Mesenchymal stem cell (in vitro differentiated cells and primary cell): ENCODE measurements at regions not wholly inside any gene's neighbourhood (a gene's known extent, or its start where the extent isn't known, plus 50 kb on each side); places are given as distances from the start of the nearest gene placed in this dataset.

ENCODE experiments used
- DNase-seq: peaks from one replicate; pipeline ENCODE4 v3.0.0-alpha.2; 2013
- H2AFZ ChIP-seq: one replicate; pipeline ENCODE4 v1.6.1; 2013; ENCODE audit warnings: low read depth, mild to moderate bottlenecking, control low read depth, inconsistent platforms, low read length, moderate library complexity
- H2AK5ac ChIP-seq: 2 replicates; pipeline ENCODE4 v1.6.1; 2013; ENCODE audit warnings: low read length, moderate library complexity, mild to moderate bottlenecking, inconsistent platforms; ENCODE audit not compliant: severe bottlenecking
- H2BK120ac ChIP-seq: one replicate; pipeline ENCODE4 v1.6.1; 2013; ENCODE audit warnings: low read depth, mild to moderate bottlenecking, inconsistent platforms, low read length, moderate library complexity
- H2BK12ac ChIP-seq, 2 experiments: one replicate each; pipeline ENCODE4 v1.6.1; 2013; ENCODE audit warnings: inconsistent platforms in 2 of 2, low read length in 2 of 2, mild to moderate bottlenecking in 2 of 2, moderate library complexity in 2 of 2, control low read depth in 1 of 2
- H2BK15ac ChIP-seq: one replicate; pipeline ENCODE4 v1.6.1; 2013; ENCODE audit warnings: mild to moderate bottlenecking, low read depth, inconsistent platforms; ENCODE audit not compliant: poor library complexity, severe bottlenecking
- H2BK5ac ChIP-seq: 2 replicates; pipeline ENCODE4 v1.6.1; 2013; ENCODE audit warnings: low read depth, mild to moderate bottlenecking, low read length, control low read depth, inconsistent platforms; ENCODE audit not compliant: poor library complexity, severe bottlenecking
- H3K14ac ChIP-seq, 2 experiments: one replicate each; pipeline ENCODE4 v1.6.1; 2013; ENCODE audit warnings: inconsistent platforms in 2 of 2, low read length in 2 of 2, control low read depth in 1 of 2, mild to moderate bottlenecking in 1 of 2, moderate library complexity in 1 of 2
- H3K18ac ChIP-seq, 2 experiments: one replicate each; pipeline ENCODE4 v1.6.1; 2013; ENCODE audit warnings: inconsistent platforms in 2 of 2, low read length in 2 of 2, control low read depth in 1 of 2, low read depth in 1 of 2, mild to moderate bottlenecking in 1 of 2
- H3K23ac ChIP-seq, 2 experiments: one replicate each; pipeline ENCODE4 v1.6.1; 2013; ENCODE audit warnings: inconsistent platforms in 2 of 2, low read length in 2 of 2, mild to moderate bottlenecking in 2 of 2, moderate library complexity in 2 of 2, control low read depth in 1 of 2
- H3K27ac ChIP-seq: 2 replicates; pipeline ENCODE4 v1.5.1; 2013; ENCODE audit warnings: mild to moderate bottlenecking, moderate library complexity, low read length, control low read depth, inconsistent platforms; ENCODE audit not compliant: poor library complexity, severe bottlenecking
- H3K27me3 ChIP-seq, 2 experiments: 2 replicates each; pipeline versions ENCODE4 v1.6.1 to v1.7.0; 2013; ENCODE audit warnings: low read length in 2 of 2, mild to moderate bottlenecking in 2 of 2, moderate library complexity in 2 of 2, control low read depth in 1 of 2, inconsistent platforms in 1 of 2; ENCODE audit not compliant: control insufficient read depth in 1 of 2, insufficient read depth in 1 of 2
- H3K36me3 ChIP-seq, 2 experiments: 2 replicates each; pipeline versions ENCODE4 v1.6.1 to v1.7.0; 2013; ENCODE audit warnings: low read length in 2 of 2, control low read depth in 1 of 2, inconsistent platforms in 1 of 2, low read depth in 1 of 2, mild to moderate bottlenecking in 1 of 2; ENCODE audit not compliant: insufficient read depth in 2 of 2, control insufficient read depth in 1 of 2
- H3K4ac ChIP-seq, 2 experiments: one replicate each; pipeline ENCODE4 v1.6.1; 2013; ENCODE audit warnings: inconsistent platforms in 2 of 2, low read length in 2 of 2, mild to moderate bottlenecking in 2 of 2, moderate library complexity in 2 of 2, control low read depth in 1 of 2, low read depth in 1 of 2
- H3K4me1 ChIP-seq: 2 replicates; pipeline ENCODE4 v1.6.1; 2013; ENCODE audit warnings: low read depth, low read length, control low read depth; ENCODE audit not compliant: control insufficient read depth, insufficient read depth
- H3K4me2 ChIP-seq: 2 replicates; pipeline ENCODE4 v1.6.1; 2013; ENCODE audit warnings: low read length, mild to moderate bottlenecking, inconsistent platforms; ENCODE audit not compliant: poor library complexity, severe bottlenecking
- H3K4me3 ChIP-seq, 2 experiments: 2 replicates each; pipeline versions ENCODE4 v1.5.1 to v1.7.0; 2013; ENCODE audit warnings: low read length in 2 of 2, mild to moderate bottlenecking in 2 of 2, control low read depth in 1 of 2, low read depth in 1 of 2; ENCODE audit not compliant: insufficient read depth in 1 of 2
- H3K79me1 ChIP-seq: replicated peaks from 2 replicates; pipeline ENCODE4 v1.6.1; 2013; ENCODE audit warnings: mild to moderate bottlenecking, control low read depth, low read length, inconsistent platforms; ENCODE audit not compliant: poor library complexity, severe bottlenecking
- H3K9ac ChIP-seq: 2 replicates; pipeline ENCODE4 v1.7.0; 2013; ENCODE audit warnings: mild to moderate bottlenecking, low read length, moderate library complexity
- H3K9me3 ChIP-seq: 2 replicates; pipeline ENCODE4 v1.7.0; 2013; ENCODE audit warnings: mild to moderate bottlenecking, low read length; ENCODE audit not compliant: control insufficient read depth
- H4K8ac ChIP-seq: one replicate; pipeline ENCODE4 v1.6.1; 2013; ENCODE audit warnings: inconsistent platforms, mild to moderate bottlenecking, low read length, moderate library complexity
- H4K91ac ChIP-seq: one replicate; pipeline ENCODE4 v1.6.1; 2013; ENCODE audit warnings: mild to moderate bottlenecking, low read length, inconsistent platforms
- WGBS: methylation state at CpG from one replicate; pipeline ENCODE4 v1.1.7; 2013; ENCODE audit warnings: mixed read lengths; 5-methylcytosine and 5-hydroxymethylcytosine counted together

- no peak overlapping the region for H2BK5ac ChIP-seq
- H3K4me1 ChIP-seq, result no peaks in the 10 kb centered on the region
- no peak overlapping the region for H2BK120ac ChIP-seq
- H3K18ac ChIP-seq, result no peak overlapping the region
- no peak overlapping the region for H3K14ac ChIP-seq
- no peak overlapping the region for H3K4me3 ChIP-seq
- H3K27ac ChIP-seq, result no peak overlapping the region
- H3K9ac ChIP-seq, result no peak overlapping the region
- H2AFZ ChIP-seq, result no peak overlapping the region
- H3K27me3 ChIP-seq, result peaks cover 0 to 49% of the 10 kb centered on the region in 2 experiments
- no peak overlapping the region for H3K4me2 ChIP-seq
- no peak overlapping the region for H3K23ac ChIP-seq
- no peak overlapping the region for H3K4ac ChIP-seq
- no peaks in the 10 kb centered on the region for H3K36me3 ChIP-seq
- peaks cover 2% of the 10 kb centered on the region for H3K9me3 ChIP-seq
- H4K91ac ChIP-seq, result no peak overlapping the region
- no peak overlapping the region for H2AK5ac ChIP-seq
- H3K79me1 ChIP-seq, result no peaks in the 10 kb centered on the region
- no peak overlapping the region for H2BK15ac ChIP-seq
- WGBS, result 78% methylated on average over 10 of the region's 10 CpGs
- no peak overlapping the region for H4K8ac ChIP-seq
- DNase-seq, result no peak
- H2BK12ac ChIP-seq, result no peak overlapping the region
These were observed 548.2 kb downstream of the PTPRU start for GRCh38 chr1:29784276-29785136.

GRCh38 chr1:29783508-29784275, 547.4 kb downstream of the PTPRU start:
- no peak overlapping the region for H3K4ac ChIP-seq
- H3K14ac ChIP-seq, result no peak overlapping the region
- peaks cover 0 to 57% of the 10 kb centered on the region in 2 experiments for H3K27me3 ChIP-seq
- H3K4me3 ChIP-seq, result no peak overlapping the region
- H3K23ac ChIP-seq, result no peak overlapping the region
- H2BK15ac ChIP-seq, result no peak overlapping the region
- no peak overlapping the region for H3K9ac ChIP-seq
- H3K36me3 ChIP-seq, result no peaks in the 10 kb centered on the region
- no peak overlapping the region for H3K27ac ChIP-seq
- H3K4me2 ChIP-seq, result no peak overlapping the region
- no peak overlapping the region for H3K18ac ChIP-seq
- H3K79me1 ChIP-seq, result no peaks in the 10 kb centered on the region
- H2BK5ac ChIP-seq, result no peak overlapping the region
- no peak overlapping the region for H2AK5ac ChIP-seq
- no peak overlapping the region for H4K8ac ChIP-seq
- H3K9me3 ChIP-seq, result peaks cover 6% of the 10 kb centered on the region
- no peak overlapping the region for H2BK120ac ChIP-seq
- DNase-seq, result no peak
- H2AFZ ChIP-seq, result no peak overlapping the region
- H3K4me1 ChIP-seq, result no peaks in the 10 kb centered on the region
- H4K91ac ChIP-seq, result no peak overlapping the region
- 75% methylated on average over 17 of the region's 17 CpGs for WGBS
- H2BK12ac ChIP-seq, result no peak overlapping the region

DNA sequence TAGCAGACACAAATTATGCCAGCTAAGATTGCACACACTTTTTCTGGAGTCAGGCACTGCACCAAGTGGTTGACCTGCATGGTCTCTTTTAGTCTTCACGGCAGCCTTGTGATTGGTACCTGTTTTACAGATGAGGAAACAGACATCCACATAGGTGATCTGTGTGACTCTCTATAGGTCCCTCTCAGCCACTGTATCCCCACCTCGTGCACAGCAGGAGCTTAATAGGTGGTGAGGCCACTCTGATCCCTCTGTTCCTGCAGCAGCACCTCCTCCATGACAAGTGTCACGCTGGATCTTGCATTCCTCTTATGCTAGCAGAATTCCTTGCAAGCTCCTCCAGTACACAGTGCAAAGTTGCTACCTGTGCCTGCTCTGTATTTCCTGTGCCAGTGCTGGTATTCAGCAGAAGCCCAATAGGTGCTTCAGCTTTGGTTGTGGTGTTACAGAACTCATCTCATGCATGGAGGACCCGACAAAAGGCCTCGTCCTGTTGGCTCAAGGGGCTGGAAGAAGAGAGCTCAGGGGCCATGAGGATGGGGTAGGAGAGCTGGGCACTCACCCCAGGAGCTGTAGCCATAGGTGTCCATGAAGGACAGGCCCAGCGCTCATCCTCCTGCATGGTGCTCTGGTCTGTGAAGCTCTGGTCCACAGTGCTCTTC, 546.7 kb downstream of the PTPRU start:
- Histone ChIP-seq H3K27ac (no peak overlapping the region), H3K4me2 (no peak overlapping the region), H3K79me1 (no peaks in the 10 kb centered on the region), H3K4ac (no peak overlapping the region), H3K23ac (no peak overlapping the region), H3K27me3 (peaks cover 0 to 57% of the 10 kb centered on the region in 2 experiments), H2BK120ac (no peak overlapping the region), H2BK12ac (no peak overlapping the region), H3K4me1 (no peaks in the 10 kb centered on the region), H3K36me3 (no peaks in the 10 kb centered on the region), H3K4me3 (no peak overlapping the region), H2BK5ac (no peak overlapping the region), H3K9ac (no peak overlapping the region), H3K18ac (no peak overlapping the region), H4K91ac (no peak overlapping the region), H2AFZ (no peak overlapping the region), H4K8ac (no peak overlapping the region), H2AK5ac (no peak overlapping the region), H3K9me3 (peaks cover 6% of the 10 kb centered on the region), H3K14ac (no peak overlapping the region), H2BK15ac (no peak overlapping the region)
- 73% methylated on average over 6 of the region's 6 CpGs for WGBS
- no peak for DNase-seq

DNA sequence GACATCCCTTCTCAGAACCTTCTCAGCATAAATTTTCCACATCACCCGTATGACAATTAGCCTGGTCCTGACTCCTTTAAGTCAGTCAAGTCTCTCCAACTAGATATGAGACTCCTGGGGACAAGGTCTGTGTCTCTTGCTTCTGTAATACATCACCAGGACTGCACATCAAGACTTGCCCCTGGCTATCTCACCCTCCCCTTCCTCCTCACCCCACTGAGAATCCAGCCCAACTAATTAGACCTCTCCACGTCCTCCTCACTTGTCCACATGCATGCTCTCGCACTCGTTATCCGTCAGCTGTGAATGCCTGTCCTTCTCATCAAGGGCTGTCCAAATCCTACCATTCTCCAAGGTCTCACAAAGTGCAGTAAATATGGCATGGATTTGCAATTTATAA, 542.8 kb downstream of the PTPRU start:
- Histone ChIP-seq H2AFZ (no peak overlapping the region), H3K18ac (no peak overlapping the region), H3K4ac (no peak overlapping the region), H3K23ac (no peak overlapping the region), H3K27ac (no peak overlapping the region), H3K14ac (no peak overlapping the region), H3K4me2 (no peak overlapping the region), H3K4me3 (no peak overlapping the region), H3K27me3 (peaks cover 0 to 46% of the 10 kb centered on the region in 2 experiments), H3K79me1 (no peaks in the 10 kb centered on the region), H2BK15ac (no peak overlapping the region), H3K4me1 (no peaks in the 10 kb centered on the region), H2BK12ac (no peak overlapping the region), H4K8ac (no peak overlapping the region), H3K36me3 (no peaks in the 10 kb centered on the region), H3K9me3 (peaks cover 12% of the 10 kb centered on the region), H2BK5ac (no peak overlapping the region), H2BK120ac (no peak overlapping the region), H3K9ac (no peak overlapping the region), H4K91ac (no peak overlapping the region), H2AK5ac (no peak overlapping the region)
- DNase-seq, result no peak
- WGBS, result 88% methylated on average over 5 of the region's 5 CpGs
